ENCODE measurements at regions not wholly inside any gene's neighbourhood (a gene's known extent, or its start where the extent isn't known, plus 50 kb on each side); places are given as distances from the start of the nearest gene placed in this dataset.
"Not testable (repeated sequence)": the region's sequence is repeated elsewhere in the genome, so short reads cannot be mapped to it uniquely, and the experiment has no call there.

DNA sequence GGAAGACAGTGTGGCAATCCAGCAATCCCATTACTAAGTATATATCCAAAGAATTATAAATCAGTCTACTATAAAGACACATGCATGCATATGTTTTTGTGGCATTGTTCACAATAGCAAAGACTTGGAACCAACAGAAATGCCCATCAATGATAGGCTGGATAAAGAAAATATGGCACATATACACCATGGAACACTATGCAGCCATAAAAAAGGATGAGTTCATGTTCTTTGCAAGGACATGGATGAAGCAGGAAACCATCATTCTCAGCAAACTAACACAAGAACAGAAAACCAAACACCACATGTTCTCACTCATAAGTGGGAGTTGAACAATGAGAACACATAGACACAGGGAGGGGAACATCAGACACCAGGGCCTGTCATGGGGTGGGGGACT is 90.0 kb upstream of the EPB41L4A start:
- H3K27ac ChIP-seq (ENCODE audit: low read depth in 2 of 2, low read length in 2 of 2); H3K4me1 ChIP-seq (ENCODE audit: control insufficient read depth in 2 of 2, insufficient read depth in 2 of 2, low read length in 2 of 2); H3K9me3 ChIP-seq (ENCODE audit: control insufficient read depth in 2 of 2, low read length in 2 of 2); H3K36me3 ChIP-seq (ENCODE audit: control insufficient read depth in 2 of 2, insufficient read depth in 2 of 2, low read length in 2 of 2); H3K9ac ChIP-seq (ENCODE audit: low read depth in 1 of 2, low read length in 2 of 2); H3K4me3 ChIP-seq (ENCODE audit: low read length in 2 of 2); H3K27me3 ChIP-seq (ENCODE audit: control insufficient read depth in 2 of 2, insufficient read depth in 2 of 2, low read length in 2 of 2): not testable (repeated sequence)

DNA sequence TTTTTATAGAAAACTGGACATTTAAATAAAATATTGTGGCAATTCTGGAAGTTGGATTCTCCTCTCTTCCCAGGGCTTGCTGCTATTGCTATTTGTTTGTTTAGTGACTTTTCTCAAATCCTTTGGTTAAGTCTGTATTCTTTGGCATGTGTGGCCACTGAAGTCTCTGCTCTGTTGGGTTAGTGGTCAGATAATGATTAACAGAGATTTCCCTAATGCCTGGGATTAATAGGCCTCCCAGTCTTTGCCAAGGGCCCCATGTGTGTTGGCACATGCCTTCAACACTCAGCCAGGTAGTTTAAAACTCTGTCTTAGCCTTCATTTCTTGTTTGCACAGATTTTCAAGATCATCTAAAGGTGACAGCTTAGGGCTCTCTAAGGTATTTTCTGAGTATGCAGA is 92.8 kb upstream of the EPB41L4A start:
- Histone ChIP-seq H3K9ac (ENCODE audit: low read depth in 1 of 2, low read length in 2 of 2) (no peak overlapping the region), H3K4me1 (ENCODE audit: control insufficient read depth in 2 of 2, insufficient read depth in 2 of 2, low read length in 2 of 2) (no peaks in the 10 kb centered on the region), H3K27me3 (ENCODE audit: control insufficient read depth in 2 of 2, insufficient read depth in 2 of 2, low read length in 2 of 2) (no peaks in the 10 kb centered on the region), H3K9me3 (ENCODE audit: control insufficient read depth in 2 of 2, low read length in 2 of 2) (no peaks in the 10 kb centered on the region), H3K36me3 (ENCODE audit: control insufficient read depth in 2 of 2, insufficient read depth in 2 of 2, low read length in 2 of 2) (no peaks in the 10 kb centered on the region), H3K4me3 (ENCODE audit: low read length in 2 of 2) (no peak overlapping the region), H3K27ac (ENCODE audit: low read depth in 2 of 2, low read length in 2 of 2) (no peak overlapping the region)

DNA sequence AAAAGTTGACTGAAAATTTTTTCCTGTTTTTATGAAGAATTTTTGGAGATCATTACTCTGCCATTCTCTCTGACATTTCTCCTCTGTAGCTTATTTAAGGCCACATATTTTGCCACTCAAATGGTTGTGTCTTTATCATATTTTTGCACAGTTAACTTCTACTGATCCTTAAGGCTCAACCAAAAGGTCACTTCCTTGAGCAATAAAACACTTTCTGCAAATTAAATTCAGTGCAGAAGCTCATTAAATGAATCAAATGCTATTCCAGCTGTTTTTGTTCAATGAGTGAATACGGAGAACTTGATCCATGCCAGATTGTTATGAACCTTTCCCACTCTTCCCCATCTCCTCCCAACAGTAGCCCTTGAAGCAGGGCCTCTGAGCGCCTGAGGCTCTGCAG is 93.8 kb upstream of the EPB41L4A start:
- H3K36me3 ChIP-seq (ENCODE audit: control insufficient read depth in 2 of 2, insufficient read depth in 2 of 2, low read length in 2 of 2): no peaks in the 10 kb centered on the region
- H3K4me3 ChIP-seq (ENCODE audit: low read length in 2 of 2): no peak overlapping the region
- no peaks in the 10 kb centered on the region for H3K4me1 ChIP-seq (ENCODE audit: control insufficient read depth in 2 of 2, insufficient read depth in 2 of 2, low read length in 2 of 2)
- no peaks in the 10 kb centered on the region for H3K27me3 ChIP-seq (ENCODE audit: control insufficient read depth in 2 of 2, insufficient read depth in 2 of 2, low read length in 2 of 2)
- no peak overlapping the region for H3K9ac ChIP-seq (ENCODE audit: low read depth in 1 of 2, low read length in 2 of 2)
- H3K27ac ChIP-seq (ENCODE audit: low read depth in 2 of 2, low read length in 2 of 2): no peak overlapping the region
- H3K9me3 ChIP-seq (ENCODE audit: control insufficient read depth in 2 of 2, low read length in 2 of 2): no peaks in the 10 kb centered on the region

DNA sequence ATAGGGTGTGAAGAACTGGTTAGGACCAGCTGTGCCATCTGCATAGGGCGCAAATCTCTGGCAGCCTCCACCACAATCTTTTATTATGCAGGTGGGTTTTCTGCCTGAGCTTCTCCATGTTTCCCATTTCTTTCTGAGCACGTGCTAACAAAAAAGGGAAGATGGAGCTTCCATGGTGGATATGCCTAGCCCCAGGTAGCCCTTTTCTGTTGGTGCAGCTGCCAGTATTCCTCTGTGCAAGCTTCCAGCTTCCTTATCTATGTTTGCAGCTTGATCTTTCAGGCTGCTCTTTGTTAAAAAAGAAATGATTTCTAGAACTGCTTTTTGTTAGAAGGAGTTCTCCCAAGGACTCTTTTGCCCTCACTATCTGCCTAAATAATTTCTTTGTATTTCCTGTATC is 95.0 kb upstream of the EPB41L4A start:
- H3K27me3 ChIP-seq (ENCODE audit: control insufficient read depth in 2 of 2, insufficient read depth in 2 of 2, low read length in 2 of 2): no peaks in the 10 kb centered on the region
- H3K36me3 ChIP-seq (ENCODE audit: control insufficient read depth in 2 of 2, insufficient read depth in 2 of 2, low read length in 2 of 2): no peaks in the 10 kb centered on the region
- no peak overlapping the region for H3K4me3 ChIP-seq (ENCODE audit: low read length in 2 of 2)
- H3K27ac ChIP-seq (ENCODE audit: low read depth in 2 of 2, low read length in 2 of 2): no peak overlapping the region
- no peaks in the 10 kb centered on the region for H3K9me3 ChIP-seq (ENCODE audit: control insufficient read depth in 2 of 2, low read length in 2 of 2)
- no peak overlapping the region for H3K9ac ChIP-seq (ENCODE audit: low read depth in 1 of 2, low read length in 2 of 2)
- no peaks in the 10 kb centered on the region for H3K4me1 ChIP-seq (ENCODE audit: control insufficient read depth in 2 of 2, insufficient read depth in 2 of 2, low read length in 2 of 2)

DNA sequence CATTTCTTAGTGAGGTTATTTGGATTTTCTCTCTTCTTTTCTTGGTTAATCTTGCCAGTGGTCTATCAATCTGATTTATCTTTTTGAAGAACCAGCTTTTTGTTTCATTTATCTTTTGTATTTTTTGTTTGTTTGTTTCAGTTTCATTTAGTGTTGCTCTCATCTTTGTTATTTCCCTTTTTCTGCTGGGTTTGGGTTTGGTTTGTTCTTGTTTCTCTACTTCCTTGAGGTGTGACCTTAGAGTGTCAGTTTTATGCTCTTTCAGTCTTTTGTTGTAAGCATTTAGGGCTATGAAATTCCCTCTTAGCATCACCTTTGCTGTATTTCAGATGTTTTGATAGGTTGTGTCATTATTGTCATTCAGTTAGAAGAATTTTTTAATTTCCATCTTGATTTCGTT is 101.4 kb upstream of the EPB41L4A start:
- H3K4me3 ChIP-seq (ENCODE audit: low read length in 2 of 2); H3K27ac ChIP-seq (ENCODE audit: low read depth in 2 of 2, low read length in 2 of 2); H3K4me1 ChIP-seq (ENCODE audit: control insufficient read depth in 2 of 2, insufficient read depth in 2 of 2, low read length in 2 of 2); H3K9me3 ChIP-seq (ENCODE audit: control insufficient read depth in 2 of 2, low read length in 2 of 2); H3K36me3 ChIP-seq (ENCODE audit: control insufficient read depth in 2 of 2, insufficient read depth in 2 of 2, low read length in 2 of 2); H3K9ac ChIP-seq (ENCODE audit: low read depth in 1 of 2, low read length in 2 of 2); H3K27me3 ChIP-seq (ENCODE audit: control insufficient read depth in 2 of 2, insufficient read depth in 2 of 2, low read length in 2 of 2): not testable (repeated sequence)

DNA sequence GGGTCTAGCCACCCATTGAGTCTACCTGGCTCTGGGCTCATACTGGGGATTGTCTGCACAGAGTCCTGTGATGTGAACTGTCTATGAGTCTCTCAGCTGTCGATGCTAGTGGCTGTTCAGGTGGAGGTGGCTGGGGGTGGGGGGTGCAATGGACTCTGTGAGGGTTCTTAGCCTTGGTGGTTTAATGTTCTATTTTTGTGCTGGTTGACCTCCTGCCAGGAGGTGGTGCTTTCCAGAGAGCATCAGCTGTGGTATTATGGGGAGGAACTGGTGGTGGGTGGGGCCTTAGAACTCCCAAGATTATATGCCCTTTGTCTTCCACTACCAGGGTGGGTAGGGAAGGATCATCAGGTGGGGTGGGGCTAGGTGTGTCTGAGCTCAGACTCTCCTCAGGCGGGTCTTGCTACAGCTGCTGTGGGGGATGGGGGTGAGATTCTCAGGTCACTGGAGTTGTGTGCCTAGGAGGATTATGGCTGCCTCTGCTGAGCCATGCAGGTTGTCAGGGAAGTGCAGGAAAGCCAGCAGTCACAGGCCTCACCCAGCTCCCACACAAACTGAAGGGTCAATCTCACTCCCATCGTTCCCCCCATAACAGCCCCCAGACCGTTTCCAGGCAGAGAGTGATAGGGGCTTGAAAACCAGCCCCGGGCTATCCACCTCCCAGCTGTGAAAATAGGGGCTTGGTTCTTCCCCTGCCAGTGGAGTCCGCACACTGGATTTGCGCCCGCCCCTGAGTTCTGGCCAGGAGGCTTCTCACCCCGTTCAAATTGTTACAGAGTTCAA is 104.0 kb upstream of the EPB41L4A start:
- H3K4me1 ChIP-seq (ENCODE audit: control insufficient read depth in 2 of 2, insufficient read depth in 2 of 2, low read length in 2 of 2); H3K27me3 ChIP-seq (ENCODE audit: control insufficient read depth in 2 of 2, insufficient read depth in 2 of 2, low read length in 2 of 2); H3K36me3 ChIP-seq (ENCODE audit: control insufficient read depth in 2 of 2, insufficient read depth in 2 of 2, low read length in 2 of 2); H3K9me3 ChIP-seq (ENCODE audit: control insufficient read depth in 2 of 2, low read length in 2 of 2); H3K9ac ChIP-seq (ENCODE audit: low read depth in 1 of 2, low read length in 2 of 2): not testable (repeated sequence)
- Histone ChIP-seq H3K4me3 (ENCODE audit: low read length in 2 of 2) (peak overlapping the region in 1 of 2 donors; percentile 22), H3K27ac (ENCODE audit: low read depth in 2 of 2, low read length in 2 of 2) (peak overlapping the region; percentile 27 to 58)

DNA sequence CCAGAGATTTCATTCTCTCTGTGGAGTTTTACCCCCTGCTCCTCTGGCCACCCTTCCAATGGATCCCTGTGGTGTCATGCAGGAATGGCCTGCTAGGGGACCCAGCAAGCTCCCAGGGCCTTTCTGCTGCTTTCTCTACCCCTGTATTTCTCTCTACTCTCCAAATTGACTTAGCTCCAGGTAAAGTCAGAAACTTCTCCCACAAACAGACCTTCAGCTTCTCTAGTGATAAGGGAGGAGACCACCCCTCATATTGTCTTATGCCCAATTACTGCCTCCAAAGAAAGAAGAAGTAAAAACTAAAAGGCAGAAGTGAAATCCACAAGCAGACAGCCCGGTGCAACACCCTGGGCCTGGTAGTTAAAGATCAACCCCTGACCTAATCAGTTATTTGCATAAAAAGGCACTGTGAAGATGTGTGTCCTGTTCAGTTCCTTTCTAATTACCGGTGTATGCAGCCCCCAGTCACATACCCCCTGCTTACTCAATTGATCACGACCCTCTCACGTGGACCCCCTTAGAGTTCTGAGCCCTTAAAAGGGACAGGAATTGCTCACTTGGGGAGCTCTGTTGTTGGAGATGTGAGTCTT is 104.7 kb upstream of the EPB41L4A start:
- not testable (repeated sequence) for H3K9me3 ChIP-seq (ENCODE audit: control insufficient read depth in 2 of 2, low read length in 2 of 2); H3K27me3 ChIP-seq (ENCODE audit: control insufficient read depth in 2 of 2, insufficient read depth in 2 of 2, low read length in 2 of 2); H3K4me1 ChIP-seq (ENCODE audit: control insufficient read depth in 2 of 2, insufficient read depth in 2 of 2, low read length in 2 of 2); H3K36me3 ChIP-seq (ENCODE audit: control insufficient read depth in 2 of 2, insufficient read depth in 2 of 2, low read length in 2 of 2); H3K9ac ChIP-seq (ENCODE audit: low read depth in 1 of 2, low read length in 2 of 2)
- Histone ChIP-seq H3K27ac (ENCODE audit: low read depth in 2 of 2, low read length in 2 of 2) (peak overlapping the region; percentile 27 to 52), H3K4me3 (ENCODE audit: low read length in 2 of 2) (peak overlapping the region in 1 of 2 donors; percentile 20)

DNA sequence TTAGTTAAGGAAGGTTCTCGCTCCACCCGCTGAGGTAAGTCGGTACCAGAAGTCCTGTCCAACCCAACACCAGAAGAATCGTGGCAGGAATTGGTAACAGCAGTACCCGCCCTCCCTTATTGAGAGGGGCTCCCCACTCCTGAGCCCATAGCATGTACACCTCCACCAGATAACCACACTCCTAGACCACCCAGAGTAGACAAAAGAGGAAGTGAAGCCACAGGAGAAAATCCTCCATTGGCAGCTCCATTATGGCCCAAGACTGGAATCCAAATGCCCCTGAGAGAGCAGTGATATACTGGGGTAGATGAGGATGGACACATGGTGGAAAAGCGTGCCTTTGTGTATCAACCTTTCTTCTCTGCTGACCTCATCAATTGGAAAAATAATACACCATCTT is 106.1 kb upstream of the EPB41L4A start:
- Histone ChIP-seq H3K36me3 (ENCODE audit: control insufficient read depth in 2 of 2, insufficient read depth in 2 of 2, low read length in 2 of 2) (no peaks in the 10 kb centered on the region), H3K4me3 (ENCODE audit: low read length in 2 of 2) (no peak overlapping the region), H3K9ac (ENCODE audit: low read depth in 1 of 2, low read length in 2 of 2) (no peak overlapping the region), H3K27ac (ENCODE audit: low read depth in 2 of 2, low read length in 2 of 2) (no peak overlapping the region), H3K9me3 (ENCODE audit: control insufficient read depth in 2 of 2, low read length in 2 of 2) (no peaks in the 10 kb centered on the region), H3K4me1 (ENCODE audit: control insufficient read depth in 2 of 2, insufficient read depth in 2 of 2, low read length in 2 of 2) (peaks cover 5 to 8% of the 10 kb centered on the region in 2 donors), H3K27me3 (ENCODE audit: control insufficient read depth in 2 of 2, insufficient read depth in 2 of 2, low read length in 2 of 2) (no peaks in the 10 kb centered on the region)

DNA sequence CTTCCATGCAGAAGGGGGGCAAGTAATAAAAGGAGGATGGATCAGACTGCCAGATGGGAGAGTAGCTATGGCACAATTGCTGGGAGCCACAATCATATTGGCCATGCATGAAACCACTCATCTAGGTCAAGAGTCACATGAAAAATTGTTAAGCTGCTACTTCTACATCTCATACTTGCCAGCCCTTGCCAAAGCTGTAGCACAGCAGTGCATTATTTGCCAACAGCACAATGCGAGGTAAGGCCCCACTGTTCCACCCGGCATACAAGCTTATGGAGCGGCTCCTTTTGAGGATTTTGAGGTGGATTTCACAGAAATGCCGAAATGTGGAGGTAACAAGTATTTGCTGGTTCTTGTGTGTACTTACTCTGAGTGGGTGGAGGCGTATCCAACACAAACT is 109.9 kb upstream of the EPB41L4A start:
- H3K36me3 ChIP-seq (ENCODE audit: control insufficient read depth in 2 of 2, insufficient read depth in 2 of 2, low read length in 2 of 2): no peaks in the 10 kb centered on the region
- no peaks in the 10 kb centered on the region for H3K9me3 ChIP-seq (ENCODE audit: control insufficient read depth in 2 of 2, low read length in 2 of 2)
- no peak overlapping the region for H3K4me3 ChIP-seq (ENCODE audit: low read length in 2 of 2)
- no peaks in the 10 kb centered on the region for H3K27me3 ChIP-seq (ENCODE audit: control insufficient read depth in 2 of 2, insufficient read depth in 2 of 2, low read length in 2 of 2)
- H3K9ac ChIP-seq (ENCODE audit: low read depth in 1 of 2, low read length in 2 of 2): no peak overlapping the region
- no peak overlapping the region for H3K27ac ChIP-seq (ENCODE audit: low read depth in 2 of 2, low read length in 2 of 2)
- no peaks in the 10 kb centered on the region for H3K4me1 ChIP-seq (ENCODE audit: control insufficient read depth in 2 of 2, insufficient read depth in 2 of 2, low read length in 2 of 2)

DNA sequence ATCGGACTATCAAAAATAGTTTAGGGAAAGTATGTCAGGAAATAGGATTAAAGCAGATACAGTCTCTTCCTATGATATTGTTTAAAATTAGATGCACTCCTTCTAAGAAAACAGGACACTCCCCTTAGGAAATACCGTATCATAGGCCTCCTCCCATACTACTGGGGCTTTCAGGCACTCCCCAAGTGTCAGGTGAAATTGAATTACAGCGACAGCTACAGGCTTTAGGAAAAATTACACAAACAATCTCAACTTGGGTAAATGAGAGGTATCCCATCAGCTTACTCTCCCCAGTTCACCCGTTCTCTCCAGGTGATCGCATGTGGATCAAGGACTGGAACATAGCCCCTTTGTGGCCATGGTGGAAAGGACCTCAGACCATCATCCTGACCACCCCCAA is 110.4 kb upstream of the EPB41L4A start:
- H3K4me1 ChIP-seq (ENCODE audit: control insufficient read depth in 2 of 2, insufficient read depth in 2 of 2, low read length in 2 of 2): no peaks in the 10 kb centered on the region
- H3K36me3 ChIP-seq (ENCODE audit: control insufficient read depth in 2 of 2, insufficient read depth in 2 of 2, low read length in 2 of 2): no peaks in the 10 kb centered on the region
- H3K27ac ChIP-seq (ENCODE audit: low read depth in 2 of 2, low read length in 2 of 2): no peak overlapping the region

More for the DNA sequence above, 110.4 kb upstream of the EPB41L4A start:
- H3K9ac ChIP-seq (ENCODE audit: low read depth in 1 of 2, low read length in 2 of 2): no peak overlapping the region
- no peaks in the 10 kb centered on the region for H3K9me3 ChIP-seq (ENCODE audit: control insufficient read depth in 2 of 2, low read length in 2 of 2)
- H3K27me3 ChIP-seq (ENCODE audit: control insufficient read depth in 2 of 2, insufficient read depth in 2 of 2, low read length in 2 of 2): no peaks in the 10 kb centered on the region
- H3K4me3 ChIP-seq (ENCODE audit: low read length in 2 of 2): no peak overlapping the region

All from mucosa of rectum (tissue), 2 donors.